Caco-2 (cell line): ENCODE measurements at regions not wholly inside any gene's neighbourhood (a gene's known extent, or its start where the extent isn't known, plus 50 kb on each side); places are given as distances from the start of the nearest gene placed in this dataset.

ENCODE experiments used
- BruUV-seq: library from RNA; stranded (reverse); fragments of 400-500 nt; replicated peaks from 2 replicates; lab custom pipeline; 2021; lab: Mats Ljungman, UMichigan
- CTCF ChIA-PET: fragments of 300-600 bp; sonication (Branson Sonifier 250); formaldehyde crosslinking; loops from one replicate; lab custom pipeline; 2022; ENCODE audit warnings: antibody characterized with exemption; lab: Charles Lee
- POLR2A ChIA-PET: fragments of 300-600 bp; sonication (Branson Sonifier 250); formaldehyde crosslinking; loops from one replicate; lab custom pipeline; 2022; ENCODE audit warnings: antibody characterized with exemption; lab: Charles Lee
- DNase-seq, 2 experiments: peaks; one replicate each; pipeline versions ENCODE4 v3.0.0 to v3.0.0-alpha.2; 2020 to 2022
- H3K27me3 ChIP-seq: replicated peaks from 2 replicates; pipeline ENCODE4 v1.6.0; 2011; ENCODE audit warnings: low read length; ENCODE audit not compliant: control insufficient read depth, insufficient read depth
- H3K36me3 ChIP-seq: 2 replicates; pipeline ENCODE4 v1.5.1; 2011; ENCODE audit warnings: low read length; ENCODE audit not compliant: control insufficient read depth, insufficient read depth
- H3K4me1 ChIP-seq: fragments of 250-450 bp; sonication (Bioruptor Pico); 2 replicates; pipeline ENCODE4 v1.5.1; 2020; ENCODE audit warnings: mild to moderate bottlenecking
- H3K4me3 ChIP-seq: 2 replicates; pipeline ENCODE4 v1.5.1; 2011; ENCODE audit warnings: low read depth, mild to moderate bottlenecking, control low read depth, low read length
- H3K9me3 ChIP-seq: fragments of 250-450 bp; sonication (Bioruptor Pico); 2 replicates; pipeline ENCODE4 v1.5.1; 2020; ENCODE audit warnings: mild to moderate bottlenecking, moderate library complexity
- H3K27ac Mint-ChIP-seq: one replicate; pipeline ENCODE4 v1.8.0; 2022; ENCODE audit warnings: mixed read lengths; ENCODE audit not compliant: unreplicated experiment
- H3K27me3 Mint-ChIP-seq: one replicate; pipeline ENCODE4 v1.8.0; 2022; ENCODE audit warnings: mixed read lengths; ENCODE audit not compliant: insufficient read depth, unreplicated experiment
- H3K36me3 Mint-ChIP-seq: one replicate; pipeline ENCODE4 v1.8.0; 2022; ENCODE audit warnings: mild to moderate bottlenecking, mixed read lengths; ENCODE audit not compliant: insufficient read depth, unreplicated experiment
- H3K4me1 Mint-ChIP-seq: one replicate; pipeline ENCODE4 v1.8.0; 2022; ENCODE audit warnings: low read depth, mixed read lengths; ENCODE audit not compliant: unreplicated experiment
- H3K4me3 Mint-ChIP-seq: one replicate; pipeline ENCODE4 v1.8.0; 2022; ENCODE audit warnings: mild to moderate bottlenecking, moderate library complexity, mixed read lengths; ENCODE audit not compliant: unreplicated experiment
- H3K9me3 Mint-ChIP-seq: one replicate; pipeline ENCODE4 v1.8.0; 2022; ENCODE audit warnings: mixed read lengths; ENCODE audit not compliant: unreplicated experiment
- intact Hi-C: fragments of 100-400 bp; cut with micrococcal nuclease; formaldehyde crosslinking; loops from one replicate; pipeline ENCODE4 v1.10.0; 2022; ENCODE audit not compliant: unreplicated experiment
- TF ChIP-seq, protein P1 (sequence below), 2 experiments: fragments of 200-600 bp in 1 of 2; IDR thresholded peaks; 1 replicate in 1 of 2; 2 replicates in 1 of 2; pipeline versions ENCODE4 v1.5.1 to v1.8.0; 2011 to 2022; ENCODE audit warnings: antibody characterized with exemption in 1 of 2, control low read depth in 1 of 2, inconsistent platforms in 1 of 2, low read depth in 1 of 2, low read length in 1 of 2, mild to moderate bottlenecking in 1 of 2, moderate library complexity in 1 of 2; ENCODE audit not compliant: insufficient read depth in 1 of 2, severe bottlenecking in 1 of 2, unreplicated experiment in 1 of 2

GRCh38 chr18:77530732-77531131 lies 281.1 kb downstream of the GALR1 start:
- POLR2A ChIA-PET: no interaction called here
- no TSS peak for BruUV-seq
- H3K27ac Mint-ChIP-seq: no peak overlapping the region
- peaks cover 9% of the 10 kb centered on the region for H3K9me3 Mint-ChIP-seq
- no peaks in the 10 kb centered on the region for H3K36me3 ChIP-seq
- H3K4me3 Mint-ChIP-seq: no peak overlapping the region
- no peaks in the 10 kb centered on the region for H3K9me3 ChIP-seq
- intact Hi-C loops: no loop called here
- H3K4me3 ChIP-seq: no peak overlapping the region
- H3K27me3 Mint-ChIP-seq: no peaks in the 10 kb centered on the region
- TF ChIP-seq, protein P1, sequence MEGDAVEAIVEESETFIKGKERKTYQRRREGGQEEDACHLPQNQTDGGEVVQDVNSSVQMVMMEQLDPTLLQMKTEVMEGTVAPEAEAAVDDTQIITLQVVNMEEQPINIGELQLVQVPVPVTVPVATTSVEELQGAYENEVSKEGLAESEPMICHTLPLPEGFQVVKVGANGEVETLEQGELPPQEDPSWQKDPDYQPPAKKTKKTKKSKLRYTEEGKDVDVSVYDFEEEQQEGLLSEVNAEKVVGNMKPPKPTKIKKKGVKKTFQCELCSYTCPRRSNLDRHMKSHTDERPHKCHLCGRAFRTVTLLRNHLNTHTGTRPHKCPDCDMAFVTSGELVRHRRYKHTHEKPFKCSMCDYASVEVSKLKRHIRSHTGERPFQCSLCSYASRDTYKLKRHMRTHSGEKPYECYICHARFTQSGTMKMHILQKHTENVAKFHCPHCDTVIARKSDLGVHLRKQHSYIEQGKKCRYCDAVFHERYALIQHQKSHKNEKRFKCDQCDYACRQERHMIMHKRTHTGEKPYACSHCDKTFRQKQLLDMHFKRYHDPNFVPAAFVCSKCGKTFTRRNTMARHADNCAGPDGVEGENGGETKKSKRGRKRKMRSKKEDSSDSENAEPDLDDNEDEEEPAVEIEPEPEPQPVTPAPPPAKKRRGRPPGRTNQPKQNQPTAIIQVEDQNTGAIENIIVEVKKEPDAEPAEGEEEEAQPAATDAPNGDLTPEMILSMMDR (IDR thresholded peaks at IDR 0.05; ENCODE audit: insufficient read depth in 1 of 2, low read depth in 1 of 2, low read length in 1 of 2, severe bottlenecking in 1 of 2, unreplicated experiment in 1 of 2): no peak
- H3K4me1 ChIP-seq: no peaks in the 10 kb centered on the region
- no peak for DNase-seq
- no peaks in the 10 kb centered on the region for H3K36me3 Mint-ChIP-seq
- H3K4me1 Mint-ChIP-seq: no peaks in the 10 kb centered on the region
- no peaks in the 10 kb centered on the region for H3K27me3 ChIP-seq
- CTCF ChIA-PET: no interaction called here

- TF ChIP-seq, protein P1 (IDR thresholded peaks at IDR 0.05; ENCODE audit: insufficient read depth in 1 of 2, low read depth in 1 of 2, low read length in 1 of 2, severe bottlenecking in 1 of 2, unreplicated experiment in 1 of 2): no peak
- no peaks in the 10 kb centered on the region for H3K36me3 Mint-ChIP-seq
- CTCF ChIA-PET: no interaction called here
- H3K9me3 ChIP-seq: no peaks in the 10 kb centered on the region
- no peaks in the 10 kb centered on the region for H3K4me1 Mint-ChIP-seq
- no peaks in the 10 kb centered on the region for H3K4me1 ChIP-seq
- H3K4me3 ChIP-seq: no peak overlapping the region
- BruUV-seq: no TSS peak
- H3K27me3 ChIP-seq: no peaks in the 10 kb centered on the region
- H3K36me3 ChIP-seq: no peaks in the 10 kb centered on the region
- H3K4me3 Mint-ChIP-seq: no peak overlapping the region
- intact Hi-C loops: no loop called here
- DNase-seq: no peak
- peaks cover 4% of the 10 kb centered on the region for H3K27me3 Mint-ChIP-seq
- no peak overlapping the region for H3K27ac Mint-ChIP-seq
- POLR2A ChIA-PET: no interaction called here
- H3K9me3 Mint-ChIP-seq: peaks cover 16% of the 10 kb centered on the region
These were observed 290.2 kb downstream of the GALR1 start for GRCh38 chr18:77539860-77540259.

DNA sequence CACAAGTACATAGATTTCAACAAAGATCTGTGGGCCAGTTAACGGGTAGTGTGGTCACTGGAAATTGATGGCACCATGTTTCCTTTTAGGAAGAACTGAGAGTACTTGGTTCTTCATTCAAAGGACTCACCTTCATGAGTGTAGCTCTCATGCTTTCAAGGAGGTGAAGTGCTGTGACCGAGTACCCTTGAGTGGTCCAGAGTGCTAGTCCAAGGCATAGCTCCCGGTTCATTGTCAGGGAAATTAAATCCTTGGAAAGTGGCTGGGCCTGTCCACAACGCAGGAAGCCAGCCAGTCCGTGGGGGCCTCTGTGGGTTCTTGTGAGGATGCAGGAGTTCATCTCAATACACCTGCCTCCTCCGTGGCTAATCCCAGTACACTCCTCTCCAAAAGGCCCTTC lies 295.1 kb downstream of the GALR1 start:
- Mint-ChIP-seq H3K4me3 (no peak overlapping the region), H3K27ac (no peak overlapping the region), H3K27me3 (peaks cover 1% of the 10 kb centered on the region), H3K4me1 (no peaks in the 10 kb centered on the region), H3K9me3 (no peaks in the 10 kb centered on the region), H3K36me3 (no peaks in the 10 kb centered on the region)
- no peaks in the 10 kb centered on the region for H3K9me3 ChIP-seq
- no peak overlapping the region for H3K4me3 ChIP-seq
- ChIA-PET CTCF (no interaction called here), POLR2A (no interaction called here)
- TF ChIP-seq, protein P1 (IDR thresholded peaks at IDR 0.05; ENCODE audit: insufficient read depth in 1 of 2, low read depth in 1 of 2, low read length in 1 of 2, severe bottlenecking in 1 of 2, unreplicated experiment in 1 of 2): no peak
- DNase-seq: no peak
- intact Hi-C loops: no loop called here
- no peaks in the 10 kb centered on the region for H3K36me3 ChIP-seq
- H3K4me1 ChIP-seq: no peaks in the 10 kb centered on the region
- no peaks in the 10 kb centered on the region for H3K27me3 ChIP-seq
- no TSS peak for BruUV-seq
